ENCODE measurements at regions not wholly inside any gene's neighbourhood (a gene's known extent, or its start where the extent isn't known, plus 50 kb on each side); places are given as distances from the start of the nearest gene placed in this dataset.
"Not testable (repeated sequence)": the region's sequence is repeated elsewhere in the genome, so short reads cannot be mapped to it uniquely, and the experiment has no call there.

DNA sequence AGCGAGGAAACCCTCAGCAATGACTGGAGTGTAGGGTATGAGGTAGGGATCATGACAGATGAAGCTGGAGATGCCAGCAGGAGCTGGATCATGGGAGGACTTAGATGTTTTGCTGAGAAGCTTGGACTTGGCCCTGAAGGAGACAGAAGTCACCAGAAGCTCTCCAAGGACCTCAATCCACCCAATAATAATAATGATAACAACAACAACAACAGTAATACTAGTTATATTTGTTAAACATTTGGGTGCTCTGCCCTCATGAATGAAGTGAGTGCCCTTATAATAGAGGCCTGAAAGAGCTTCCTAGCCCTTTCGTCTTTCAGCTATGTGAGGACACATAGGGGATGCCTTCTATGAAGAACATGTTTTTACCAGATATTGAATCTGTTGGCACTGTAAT is 163.9 kb downstream of the DDX1 start:
- H3K27ac ChIP-seq = no peak overlapping the region
- no peak for TF ChIP-seq ZFX (IDR thresholded peaks at IDR 0.05; ENCODE audit: borderline replicate concordance)
- TF ChIP-seq, protein P1, sequence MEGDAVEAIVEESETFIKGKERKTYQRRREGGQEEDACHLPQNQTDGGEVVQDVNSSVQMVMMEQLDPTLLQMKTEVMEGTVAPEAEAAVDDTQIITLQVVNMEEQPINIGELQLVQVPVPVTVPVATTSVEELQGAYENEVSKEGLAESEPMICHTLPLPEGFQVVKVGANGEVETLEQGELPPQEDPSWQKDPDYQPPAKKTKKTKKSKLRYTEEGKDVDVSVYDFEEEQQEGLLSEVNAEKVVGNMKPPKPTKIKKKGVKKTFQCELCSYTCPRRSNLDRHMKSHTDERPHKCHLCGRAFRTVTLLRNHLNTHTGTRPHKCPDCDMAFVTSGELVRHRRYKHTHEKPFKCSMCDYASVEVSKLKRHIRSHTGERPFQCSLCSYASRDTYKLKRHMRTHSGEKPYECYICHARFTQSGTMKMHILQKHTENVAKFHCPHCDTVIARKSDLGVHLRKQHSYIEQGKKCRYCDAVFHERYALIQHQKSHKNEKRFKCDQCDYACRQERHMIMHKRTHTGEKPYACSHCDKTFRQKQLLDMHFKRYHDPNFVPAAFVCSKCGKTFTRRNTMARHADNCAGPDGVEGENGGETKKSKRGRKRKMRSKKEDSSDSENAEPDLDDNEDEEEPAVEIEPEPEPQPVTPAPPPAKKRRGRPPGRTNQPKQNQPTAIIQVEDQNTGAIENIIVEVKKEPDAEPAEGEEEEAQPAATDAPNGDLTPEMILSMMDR (IDR thresholded peaks at IDR 0.05) = no peak

DNA sequence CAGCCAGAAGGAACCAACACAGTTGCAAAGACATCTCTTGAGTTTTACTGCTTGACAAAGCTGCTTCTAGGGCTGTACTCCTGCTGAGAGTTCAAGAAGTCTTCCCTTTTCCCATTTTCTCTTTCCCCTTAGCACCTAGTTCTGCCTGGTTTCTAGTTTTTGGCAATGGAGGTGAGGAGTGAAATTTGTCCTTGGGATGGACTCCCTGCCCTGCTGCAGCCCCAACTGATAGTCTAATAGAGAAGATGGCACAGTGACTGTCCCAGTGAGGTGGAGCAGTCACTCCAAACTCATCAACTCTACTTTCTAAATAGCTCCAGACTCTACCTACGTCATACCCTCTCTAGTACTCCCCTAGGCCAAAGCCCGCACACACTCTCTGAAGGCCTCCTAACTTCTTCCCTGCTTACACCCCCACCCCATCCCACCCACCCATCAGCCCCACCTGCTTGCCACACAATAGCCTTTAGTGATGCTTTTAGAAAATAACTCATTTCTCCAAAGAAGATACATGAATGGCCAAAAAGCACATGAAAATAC is 164.4 kb downstream of the DDX1 start:
- H3K27ac ChIP-seq = no peak overlapping the region
- no peak for TF ChIP-seq ZFX (IDR thresholded peaks at IDR 0.05; ENCODE audit: borderline replicate concordance)
- TF ChIP-seq, protein P1 (IDR thresholded peaks at IDR 0.05) = no peak

DNA sequence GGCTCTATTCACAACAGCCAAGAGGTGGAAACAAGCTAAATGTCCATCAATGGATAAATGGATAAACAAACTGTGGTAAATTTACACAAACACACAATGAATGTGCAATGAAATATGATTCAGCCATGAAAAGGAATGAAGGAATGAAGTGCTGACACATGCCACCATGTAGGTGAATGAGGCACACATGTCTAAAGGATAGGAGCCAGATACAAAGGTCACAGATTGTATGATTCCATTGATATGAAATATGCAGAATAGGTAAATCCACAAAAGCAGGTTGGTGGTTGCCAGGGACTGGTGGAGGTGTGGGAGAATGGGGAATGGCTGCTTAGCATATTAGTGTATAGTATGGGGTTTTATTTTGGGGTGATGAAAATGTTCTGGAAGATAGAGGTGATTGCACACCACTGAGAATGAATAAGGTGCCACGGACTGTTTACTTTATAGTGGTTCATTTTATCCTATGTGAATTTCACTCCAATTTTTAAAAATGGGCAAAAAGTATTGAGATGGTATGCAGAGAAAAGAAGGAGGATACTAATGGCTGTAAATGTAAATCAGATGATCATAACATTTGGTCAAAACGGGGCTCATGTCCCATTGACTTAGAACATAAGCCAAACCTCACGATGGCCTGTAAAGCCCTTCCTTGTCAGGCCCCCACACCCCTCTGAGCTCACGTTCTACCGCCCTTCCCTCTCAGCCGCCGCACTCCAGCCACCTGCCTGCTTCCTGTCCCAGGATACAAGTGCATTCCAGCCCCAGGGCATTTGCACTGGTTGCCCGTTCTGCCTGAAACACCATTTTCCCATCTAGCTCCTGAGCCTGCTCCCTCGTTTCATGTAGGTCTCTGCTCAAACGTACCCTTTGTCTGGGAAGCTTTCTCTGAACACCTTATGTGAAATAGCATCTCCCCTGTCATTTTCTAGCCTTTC is 165.5 kb downstream of the DDX1 start:
- TF ChIP-seq, protein P1 (IDR thresholded peaks at IDR 0.05) = no peak
- no peak for TF ChIP-seq ZFX (IDR thresholded peaks at IDR 0.05; ENCODE audit: borderline replicate concordance)
- no peak overlapping the region for H3K27ac ChIP-seq

DNA sequence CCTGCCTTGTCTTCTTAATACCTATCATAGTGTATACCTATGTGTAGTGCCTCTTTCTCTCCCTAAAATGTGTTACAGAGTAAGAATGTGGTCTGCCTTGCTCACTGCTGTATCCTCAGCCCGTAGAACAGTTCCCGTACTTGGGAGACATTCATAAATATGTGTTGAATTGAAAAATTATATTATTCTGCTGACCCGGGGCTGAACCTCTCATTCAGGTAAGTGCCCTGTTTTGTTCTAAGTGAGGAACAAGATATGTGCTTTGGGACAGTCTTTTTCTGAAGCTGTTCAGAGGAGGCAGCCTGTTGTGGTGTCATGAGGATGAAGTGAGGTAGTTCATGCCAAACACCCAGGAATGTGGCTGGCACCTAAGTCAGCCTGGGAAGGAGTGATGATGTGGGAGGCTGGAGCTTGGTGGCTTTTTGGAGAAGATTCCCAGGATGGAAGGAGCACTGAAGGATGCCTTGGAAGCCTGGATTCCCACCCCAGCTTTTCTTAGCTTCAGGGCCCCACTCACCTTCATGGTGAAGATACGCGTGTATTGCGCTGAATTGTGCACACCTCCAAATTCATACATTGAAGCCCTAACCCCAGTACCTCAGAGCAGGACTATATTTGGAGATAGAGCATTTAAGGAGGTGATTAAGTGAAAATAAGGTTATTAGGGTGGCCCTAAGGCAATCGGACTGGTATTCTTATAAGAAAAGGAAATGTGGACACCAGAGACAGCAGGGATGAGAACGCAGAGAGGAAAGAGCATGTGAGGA is 166.3 kb downstream of the DDX1 start:
- no peak for TF ChIP-seq ZFX (IDR thresholded peaks at IDR 0.05; ENCODE audit: borderline replicate concordance)
- H3K27ac ChIP-seq = no peak overlapping the region

DNA sequence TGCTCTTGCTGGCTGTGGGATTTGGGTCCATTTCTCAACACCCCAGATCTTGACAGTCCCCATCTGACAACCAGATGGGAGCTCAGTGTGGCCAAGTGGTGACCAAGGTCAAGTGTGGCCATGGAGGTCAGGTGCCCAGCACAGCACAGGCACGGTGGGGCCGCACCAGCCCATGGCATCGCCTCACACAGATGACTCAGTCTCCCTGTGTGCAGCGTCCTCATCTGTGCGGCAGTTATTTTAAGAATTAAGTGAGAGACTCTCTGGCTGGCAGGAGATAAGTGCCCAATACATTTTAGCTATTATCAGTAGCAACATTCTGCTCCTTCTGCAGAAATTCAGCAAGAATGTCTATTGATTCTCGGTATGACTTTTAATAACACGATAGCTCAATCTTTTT is 167.2 kb downstream of the DDX1 start:
- TF ChIP-seq, protein P1 (IDR thresholded peaks at IDR 0.05) = no peak
- TF ChIP-seq ZFX (IDR thresholded peaks at IDR 0.05; ENCODE audit: borderline replicate concordance) = no peak
- no peak overlapping the region for H3K27ac ChIP-seq

DNA sequence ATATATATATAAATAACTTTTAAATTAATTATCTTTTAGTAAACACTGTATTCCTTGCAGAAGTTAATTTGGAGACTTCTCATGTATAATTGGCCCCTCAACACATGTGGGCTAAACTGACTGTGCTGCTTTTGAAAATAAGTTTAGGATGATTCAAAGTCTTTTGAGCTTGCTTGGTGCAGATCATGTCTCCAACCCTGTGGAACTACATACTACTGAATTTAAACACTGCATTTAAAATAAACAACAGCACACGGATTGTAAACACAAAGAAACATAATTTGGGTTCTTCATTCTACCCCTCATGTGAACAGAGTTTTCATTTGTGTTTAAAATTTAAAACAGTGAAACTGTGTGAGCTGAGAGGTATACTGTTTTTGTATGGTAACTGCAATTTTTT is 167.7 kb downstream of the DDX1 start:
- TF ChIP-seq, protein P1 (IDR thresholded peaks at IDR 0.05) = no peak
- TF ChIP-seq ZFX (IDR thresholded peaks at IDR 0.05; ENCODE audit: borderline replicate concordance) = no peak
- H3K27ac ChIP-seq = no peak overlapping the region

DNA sequence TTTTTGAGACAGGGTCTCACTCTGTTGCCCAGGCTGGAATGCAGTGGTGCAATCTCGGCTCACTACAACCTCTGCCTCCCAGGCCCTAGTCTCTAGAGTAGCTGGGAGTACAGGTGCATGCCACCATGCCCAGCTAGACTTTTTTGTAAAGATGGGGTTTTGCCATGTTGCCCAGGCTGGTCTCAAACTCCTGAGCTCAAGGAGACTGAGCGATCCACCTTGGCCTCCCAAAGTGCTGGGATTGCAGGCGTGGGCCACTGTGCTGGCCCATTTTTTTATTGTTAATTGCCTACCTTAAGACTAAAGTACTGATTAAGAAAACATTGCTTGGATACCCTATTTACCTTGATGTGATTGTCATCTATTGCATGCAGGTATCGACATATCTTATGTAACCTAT is 168.1 kb downstream of the DDX1 start:
- not testable (repeated sequence) for H3K27ac ChIP-seq

Measured in 22Rv1 (cell line).